ENCODE measurements at regions not wholly inside any gene's neighbourhood (a gene's known extent, or its start where the extent isn't known, plus 50 kb on each side); places are given as distances from the start of the nearest gene placed in this dataset.

DNA sequence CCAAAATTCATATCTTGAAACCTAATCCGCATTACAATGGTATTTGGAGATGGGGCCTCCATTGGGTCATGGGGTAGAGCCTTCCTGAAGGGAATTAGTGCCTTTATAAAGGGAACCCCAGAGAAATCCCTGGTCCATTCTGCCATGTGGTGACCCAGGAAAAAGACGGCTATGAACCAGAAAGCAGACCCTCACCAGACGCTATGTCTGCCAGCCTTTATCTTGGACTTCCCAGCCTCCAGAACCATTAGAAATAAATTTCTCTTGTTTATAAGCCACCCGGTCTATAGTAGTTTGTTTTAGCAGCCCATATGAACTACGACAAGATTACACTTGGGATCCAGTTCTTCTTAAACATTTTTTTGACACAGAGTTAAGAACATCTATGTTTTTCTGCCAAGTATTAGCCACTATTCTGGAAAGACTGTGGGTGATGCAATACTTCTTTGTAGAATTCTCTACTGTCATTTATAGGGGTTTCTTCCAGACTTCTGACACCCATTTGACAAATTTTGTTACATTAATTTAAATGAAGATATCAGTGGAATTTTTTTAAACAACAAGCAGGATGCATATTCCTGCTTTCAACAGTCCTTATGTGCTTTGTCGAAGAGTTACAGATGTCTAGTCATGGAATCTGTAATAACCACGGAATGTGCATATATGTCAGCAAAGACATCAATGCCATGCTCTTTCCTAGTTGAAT lies 572.4 kb downstream of the NR2F1-AS1 start:
- 82 to 90% (median 87%) methylated on average over 7 of the region's 7 CpGs for WGBS, 5 donors
- intact Hi-C loops (cut with DNase I; ENCODE audit: low total_unique reads), result no loop called here
- Histone ChIP-seq H3K4me1 (no peaks in the 10 kb centered on the region), H3K4me3 (no peak overlapping the region), H3K9me3 (peaks cover 0 to 6% (median 0%) of the 10 kb centered on the region in 8 donors), H3K36me3 (no peaks in the 10 kb centered on the region), H3K27me3 (replicated peaks in 1 of 7) (no peaks in the 10 kb centered on the region), H3K27ac (no peak overlapping the region)
- TF ChIP-seq POLR2A (IDR thresholded peaks at IDR 0.05), result no peak
- TF ChIP-seq, protein P1, sequence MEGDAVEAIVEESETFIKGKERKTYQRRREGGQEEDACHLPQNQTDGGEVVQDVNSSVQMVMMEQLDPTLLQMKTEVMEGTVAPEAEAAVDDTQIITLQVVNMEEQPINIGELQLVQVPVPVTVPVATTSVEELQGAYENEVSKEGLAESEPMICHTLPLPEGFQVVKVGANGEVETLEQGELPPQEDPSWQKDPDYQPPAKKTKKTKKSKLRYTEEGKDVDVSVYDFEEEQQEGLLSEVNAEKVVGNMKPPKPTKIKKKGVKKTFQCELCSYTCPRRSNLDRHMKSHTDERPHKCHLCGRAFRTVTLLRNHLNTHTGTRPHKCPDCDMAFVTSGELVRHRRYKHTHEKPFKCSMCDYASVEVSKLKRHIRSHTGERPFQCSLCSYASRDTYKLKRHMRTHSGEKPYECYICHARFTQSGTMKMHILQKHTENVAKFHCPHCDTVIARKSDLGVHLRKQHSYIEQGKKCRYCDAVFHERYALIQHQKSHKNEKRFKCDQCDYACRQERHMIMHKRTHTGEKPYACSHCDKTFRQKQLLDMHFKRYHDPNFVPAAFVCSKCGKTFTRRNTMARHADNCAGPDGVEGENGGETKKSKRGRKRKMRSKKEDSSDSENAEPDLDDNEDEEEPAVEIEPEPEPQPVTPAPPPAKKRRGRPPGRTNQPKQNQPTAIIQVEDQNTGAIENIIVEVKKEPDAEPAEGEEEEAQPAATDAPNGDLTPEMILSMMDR (IDR thresholded peaks at IDR 0.05 in 8 of 11, conservative IDR thresholded peaks at IDR 0.05 in 3 of 11), result no peak
- no peak for TF ChIP-seq POLR2AphosphoS5 (IDR thresholded peaks at IDR 0.05)
- DNase-seq, result no peak

DNA sequence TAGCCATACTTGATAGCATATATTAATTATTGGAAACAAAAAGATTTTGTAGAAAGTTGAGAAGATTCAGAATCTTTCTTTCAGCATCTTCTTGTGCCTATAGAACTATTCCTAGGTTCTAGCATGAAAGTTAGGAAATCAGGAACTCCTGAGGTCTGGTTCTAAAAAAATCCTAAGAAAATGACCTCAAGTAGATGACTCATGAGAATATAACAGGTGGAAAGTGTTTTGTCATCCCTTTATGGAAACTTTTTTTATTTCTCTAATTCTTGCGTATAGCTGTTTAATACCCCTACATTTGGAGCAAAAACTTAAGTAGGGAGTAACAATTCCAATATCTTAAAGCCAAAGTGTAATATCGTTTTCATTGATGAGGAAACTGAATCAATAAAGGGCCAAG lies 574.1 kb downstream of the NR2F1-AS1 start:
- intact Hi-C loops (cut with DNase I; ENCODE audit: low total_unique reads), result no loop called here
- no peak overlapping the region for H3K4me3 ChIP-seq
- no peaks in the 10 kb centered on the region for H3K4me1 ChIP-seq
- H3K27me3 ChIP-seq (replicated peaks in 1 of 7), result no peaks in the 10 kb centered on the region
- WGBS, 5 donors, result 39 to 77% (median 39%) methylated on average over 2 of the region's 2 CpGs
- H3K9me3 ChIP-seq, result peaks cover 0 to 6% (median 0%) of the 10 kb centered on the region in 8 donors
- H3K36me3 ChIP-seq, result no peaks in the 10 kb centered on the region
- H3K27ac ChIP-seq, result no peak overlapping the region
- no peak for DNase-seq
- TF ChIP-seq, protein P1 (IDR thresholded peaks at IDR 0.05 in 8 of 11, conservative IDR thresholded peaks at IDR 0.05 in 3 of 11), result no peak
- TF ChIP-seq POLR2AphosphoS5 (IDR thresholded peaks at IDR 0.05), result no peak
- TF ChIP-seq POLR2A (IDR thresholded peaks at IDR 0.05), result no peak

DNA sequence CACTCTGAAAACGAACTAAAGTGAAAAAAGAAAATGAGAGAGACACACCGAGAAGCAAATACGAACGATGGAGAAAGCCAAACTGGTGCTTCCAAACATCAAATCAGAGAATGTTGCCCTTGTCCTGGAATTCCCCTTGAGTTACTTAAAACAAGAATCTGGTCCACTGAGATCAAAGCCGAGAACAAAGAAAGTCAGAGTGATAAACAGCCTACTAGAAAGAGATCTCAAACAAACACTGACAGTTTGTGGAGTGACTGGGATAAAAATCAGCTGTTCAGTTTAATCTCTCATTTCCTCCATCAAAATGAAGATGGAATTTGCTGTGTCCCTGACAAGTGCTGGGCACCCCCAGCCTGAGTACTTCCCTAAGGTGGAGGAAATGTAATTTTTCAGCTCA lies 582.6 kb downstream of the NR2F1-AS1 start:
- intact Hi-C loops (cut with DNase I; ENCODE audit: low total_unique reads), result no loop called here
- TF ChIP-seq POLR2AphosphoS5 (IDR thresholded peaks at IDR 0.05), result no peak
- TF ChIP-seq POLR2A (IDR thresholded peaks at IDR 0.05), result no peak
- TF ChIP-seq, protein P1 (IDR thresholded peaks at IDR 0.05 in 8 of 11, conservative IDR thresholded peaks at IDR 0.05 in 3 of 11), result no peak
- no peak for DNase-seq
- Histone ChIP-seq H3K36me3 (no peaks in the 10 kb centered on the region), H3K27ac (no peak overlapping the region), H3K4me1 (no peaks in the 10 kb centered on the region), H3K4me3 (no peak overlapping the region), H3K27me3 (replicated peaks in 1 of 7) (no peaks in the 10 kb centered on the region), H3K9me3 (peaks cover 4 to 31% (median 16%) of the 10 kb centered on the region in 8 donors)
- WGBS, 5 donors, result 62 to 70% (median 64%) methylated on average over 5 of the region's 5 CpGs

DNA sequence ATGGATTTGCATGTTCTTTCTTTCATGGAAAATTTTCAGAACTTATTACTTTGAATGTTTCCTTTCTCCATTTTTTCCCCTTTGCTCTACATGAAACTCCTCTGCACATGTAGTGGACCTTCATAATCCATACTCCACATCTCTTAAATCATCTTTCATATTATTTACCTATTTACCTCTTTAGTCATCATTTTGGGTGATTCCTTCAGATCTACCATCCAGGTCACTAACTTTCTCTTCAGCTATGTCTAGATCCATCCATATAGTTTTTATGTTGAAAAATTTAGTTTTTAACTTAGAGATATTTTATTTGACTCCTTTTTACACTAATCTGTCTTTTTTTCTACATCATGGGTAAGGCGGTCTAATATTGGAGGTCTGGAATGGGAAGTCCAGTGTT lies 586.6 kb downstream of the NR2F1-AS1 start:
- intact Hi-C loops (cut with DNase I; ENCODE audit: low total_unique reads), result no loop called here
- 93 to 100% (median 96%) methylated on average over 1 of the region's 1 CpG for WGBS, 5 donors
- DNase-seq, result no peak
- H3K36me3 ChIP-seq, result no peaks in the 10 kb centered on the region
- no peak overlapping the region for H3K4me3 ChIP-seq
- TF ChIP-seq, protein P1 (IDR thresholded peaks at IDR 0.05 in 8 of 11, conservative IDR thresholded peaks at IDR 0.05 in 3 of 11), result no peak
- TF ChIP-seq POLR2A (IDR thresholded peaks at IDR 0.05), result no peak
- no peak for TF ChIP-seq POLR2AphosphoS5 (IDR thresholded peaks at IDR 0.05)
- no peak overlapping the region for H3K27ac ChIP-seq
- peaks cover 4 to 26% (median 17%) of the 10 kb centered on the region in 8 donors for H3K9me3 ChIP-seq
- H3K4me1 ChIP-seq, result no peaks in the 10 kb centered on the region
- no peaks in the 10 kb centered on the region for H3K27me3 ChIP-seq (replicated peaks in 1 of 7)

Measured in spleen (tissue), 11 donors.